HCT116 (cell line): ENCODE measurements at regions not wholly inside any gene's neighbourhood (a gene's known extent, or its start where the extent isn't known, plus 50 kb on each side); places are given as distances from the start of the nearest gene placed in this dataset.
"Not testable (repeated sequence)": the region's sequence is repeated elsewhere in the genome, so short reads cannot be mapped to it uniquely, and the experiment has no call there.

ENCODE experiments used
- ATAC-seq: fragments of 200-7000 bp; cut with Tn5 transposase; 2 replicates; pipeline ENCODE4 v1.9.1; 2020; ENCODE audit warnings: mild to moderate bottlenecking, moderate library complexity
- BruUV-seq: library from RNA; stranded (reverse); fragments of 400-500 nt; replicated peaks from 2 replicates; lab custom pipeline; 2021; lab: Mats Ljungman, UMichigan
- CTCF ChIA-PET: fragments of 300-600 bp; sonication (Branson Sonifier 250); formaldehyde crosslinking; loops from one replicate; lab custom pipeline; 2021; ENCODE audit warnings: antibody characterized with exemption; lab: Charles Lee
- POLR2A ChIA-PET: fragments of 300-600, 350-600 bp; sonication (Branson Sonifier 250); formaldehyde crosslinking; loops from one replicate; lab custom pipeline; 2021; ENCODE audit warnings: antibody characterized with exemption; lab: Charles Lee
- RAD21 ChIA-PET, 2 experiments: fragments of 300-600 bp; sonication (Branson Sonifier 250); formaldehyde crosslinking; loops; one replicate each; lab custom pipeline; 2023; ENCODE audit warnings: low total read pairs in 2 of 2; ENCODE audit not compliant: uncharacterized antibody in 2 of 2, unreplicated experiment in 2 of 2, low non-redundant PET in 1 of 2; lab: Charles Lee
- DNase-seq: peaks from one replicate; pipeline ENCODE4 v3.0.0-alpha.2; 2010; ENCODE audit warnings: low read depth, low spot score
- H2AFZ ChIP-seq: fragments of 200-600 bp; shearing (Covaris generic), sonication (generic); 2 replicates; pipeline ENCODE4 v1.6.1; 2017; ENCODE audit warnings: low read depth, mixed run types, mixed read lengths, antibody characterized with exemption, low read length; ENCODE audit not compliant: poor library complexity, severe bottlenecking
- H3K27ac ChIP-seq: 2 replicates; pipeline ENCODE4 v1.5.1; 2012; ENCODE audit warnings: low read depth, low read length
- H3K27me3 ChIP-seq: fragments of 200-600 bp; sonication (generic); 2 replicates; pipeline ENCODE4 v1.6.1; 2016; ENCODE audit warnings: mixed run types, low read length, mixed read lengths; ENCODE audit not compliant: insufficient read depth
- H3K36me3 ChIP-seq, 2 experiments: fragments of 200-500 bp in 1 of 2; fragments of 200-600 bp in 1 of 2; sonication (Bioruptor generic) in 1 of 2; sonication (generic) in 1 of 2; 2 replicates each; pipeline versions ENCODE4 v1.5.1 to v1.6.1; 2014 to 2016; ENCODE audit warnings: low read length in 2 of 2, inconsistent platforms in 1 of 2, mixed read lengths in 1 of 2, mixed run types in 1 of 2; ENCODE audit not compliant: insufficient read depth in 2 of 2, control insufficient read depth in 1 of 2
- H3K4me1 ChIP-seq, 2 experiments: fragments of 200-600 bp in 1 of 2; sonication (generic) in 1 of 2; 2 replicates each; pipeline versions ENCODE4 v1.5.1 to v1.6.1; 2012 to 2017; ENCODE audit warnings: low read length in 2 of 2, inconsistent platforms in 1 of 2, mild to moderate bottlenecking in 1 of 2, mixed read lengths in 1 of 2, mixed run types in 1 of 2, moderate library complexity in 1 of 2; ENCODE audit not compliant: insufficient read depth in 2 of 2, control insufficient read depth in 1 of 2
- H3K4me2 ChIP-seq: fragments of 200-600 bp; sonication (generic); 2 replicates; pipeline ENCODE4 v1.6.1; 2017; ENCODE audit warnings: mixed run types, low read length, mixed read lengths
- H3K4me3 ChIP-seq, 2 experiments: fragments of 200-600 bp in 1 of 2; sonication (generic) in 1 of 2; replicated peaks in 1 of 2; 2 replicates each; pipeline ENCODE4 v1.5.1; 2011 to 2016; ENCODE audit warnings: low read length in 2 of 2, control low read depth in 1 of 2, low read depth in 1 of 2, mild to moderate bottlenecking in 1 of 2, mixed read lengths in 1 of 2, mixed run types in 1 of 2
- H3K79me2 ChIP-seq: fragments of 200-600 bp; sonication (generic); 2 replicates; pipeline ENCODE4 v1.6.1; 2017; ENCODE audit warnings: mild to moderate bottlenecking, mixed run types, low read length, moderate library complexity, mixed read lengths; ENCODE audit not compliant: insufficient read depth
- H3K9ac ChIP-seq: fragments of 200-600 bp; sonication (generic); 2 replicates; pipeline ENCODE4 v1.6.1; 2016; ENCODE audit warnings: low read length, mixed read lengths
- H3K9me2 ChIP-seq: fragments of 200-600 bp; sonication (generic), shearing (Covaris generic); 2 replicates; pipeline ENCODE4 v1.6.1; 2017; ENCODE audit warnings: mixed run types, mild to moderate bottlenecking, moderate library complexity; ENCODE audit not compliant: insufficient read depth
- H3K9me3 ChIP-seq, 2 experiments: fragments of 200-500 bp in 1 of 2; fragments of 200-600 bp in 1 of 2; sonication (Bioruptor generic) in 1 of 2; sonication (generic) in 1 of 2; 2 replicates each; pipeline ENCODE4 v1.6.1; 2014 to 2017; ENCODE audit warnings: low read length in 2 of 2, mixed read lengths in 2 of 2, inconsistent platforms in 1 of 2, low read depth in 1 of 2, mild to moderate bottlenecking in 1 of 2, mixed run types in 1 of 2, moderate library complexity in 1 of 2; ENCODE audit not compliant: control insufficient read depth in 1 of 2, insufficient read depth in 1 of 2
- H4K20me1 ChIP-seq: fragments of 200-600 bp; sonication (generic), shearing (Covaris generic); 2 replicates; pipeline ENCODE4 v1.6.1; 2017; ENCODE audit warnings: mixed run types, mild to moderate bottlenecking, moderate library complexity; ENCODE audit not compliant: insufficient read depth
- CBX3 ChIP-seq: IDR thresholded peaks from 2 replicates; pipeline ENCODE4 v1.6.1; 2012; ENCODE audit warnings: low read depth
- ELF1 ChIP-seq: IDR thresholded peaks from 2 replicates; pipeline ENCODE4 v1.6.1; 2012; ENCODE audit warnings: low read depth, borderline replicate concordance
- FOSL1 ChIP-seq: IDR thresholded peaks from 2 replicates; pipeline ENCODE4 v1.6.1; 2012; ENCODE audit warnings: low read depth
- POLR2A ChIP-seq: IDR thresholded peaks from 2 replicates; pipeline ENCODE4 v1.7.0; 2011; ENCODE audit warnings: borderline replicate concordance; ENCODE audit not compliant: insufficient read depth, insufficient read length; ENCODE audit errors: extremely low read depth
- RAD21 ChIP-seq: IDR thresholded peaks from 2 replicates; pipeline ENCODE4 v1.6.1; 2012; ENCODE audit warnings: low read depth, mild to moderate bottlenecking
- SIN3A ChIP-seq: IDR thresholded peaks from 2 replicates; pipeline ENCODE4 v1.6.1; 2012; ENCODE audit warnings: low read depth
- SRF ChIP-seq: IDR thresholded peaks from 2 replicates; pipeline ENCODE4 v1.6.1; 2012; ENCODE audit warnings: low read depth
- ZFX ChIP-seq: fragments of 450-650 bp; IDR thresholded peaks from 2 replicates; pipeline ENCODE4 v1.6.1; 2017
- intact Hi-C: fragments of 100-400 bp; cut with micrococcal nuclease; formaldehyde crosslinking; loops from 2 replicates; pipeline ENCODE4 v1.10.0; 2022
- TF ChIP-seq, protein P1 (sequence below): IDR thresholded peaks from 2 replicates; pipeline ENCODE4 v1.6.1; 2012; ENCODE audit warnings: low read depth
- TF ChIP-seq, protein P2 (sequence below): IDR thresholded peaks from 2 replicates; pipeline ENCODE4 v1.6.1; 2011; ENCODE audit warnings: mild to moderate bottlenecking, low read length, moderate library complexity; ENCODE audit not compliant: insufficient replicate concordance; ENCODE audit errors: extremely low read depth
- TF ChIP-seq, protein P3 (sequence below): IDR thresholded peaks from 2 replicates; pipeline ENCODE4 v1.6.1; 2012

DNA sequence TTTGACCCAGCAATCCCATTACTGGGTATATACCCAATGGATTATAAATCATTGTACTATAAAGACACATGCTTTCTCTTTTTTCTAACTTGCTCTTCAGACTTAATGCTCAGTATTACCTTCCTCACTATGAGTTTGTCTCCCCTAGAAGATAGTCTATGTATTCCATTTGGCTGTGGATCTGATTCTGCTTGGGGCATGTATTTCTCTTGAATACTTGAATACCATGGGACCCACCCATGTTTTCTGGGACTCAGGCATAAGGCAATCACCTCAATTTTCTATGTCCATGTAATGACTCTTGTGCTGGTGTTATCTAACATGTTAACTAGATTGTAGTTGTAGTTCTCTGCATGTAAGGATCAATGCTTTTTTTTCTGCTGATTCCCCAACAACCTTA is 70.4 kb upstream of the PPM1H start (continued):
- TF ChIP-seq, protein P1, sequence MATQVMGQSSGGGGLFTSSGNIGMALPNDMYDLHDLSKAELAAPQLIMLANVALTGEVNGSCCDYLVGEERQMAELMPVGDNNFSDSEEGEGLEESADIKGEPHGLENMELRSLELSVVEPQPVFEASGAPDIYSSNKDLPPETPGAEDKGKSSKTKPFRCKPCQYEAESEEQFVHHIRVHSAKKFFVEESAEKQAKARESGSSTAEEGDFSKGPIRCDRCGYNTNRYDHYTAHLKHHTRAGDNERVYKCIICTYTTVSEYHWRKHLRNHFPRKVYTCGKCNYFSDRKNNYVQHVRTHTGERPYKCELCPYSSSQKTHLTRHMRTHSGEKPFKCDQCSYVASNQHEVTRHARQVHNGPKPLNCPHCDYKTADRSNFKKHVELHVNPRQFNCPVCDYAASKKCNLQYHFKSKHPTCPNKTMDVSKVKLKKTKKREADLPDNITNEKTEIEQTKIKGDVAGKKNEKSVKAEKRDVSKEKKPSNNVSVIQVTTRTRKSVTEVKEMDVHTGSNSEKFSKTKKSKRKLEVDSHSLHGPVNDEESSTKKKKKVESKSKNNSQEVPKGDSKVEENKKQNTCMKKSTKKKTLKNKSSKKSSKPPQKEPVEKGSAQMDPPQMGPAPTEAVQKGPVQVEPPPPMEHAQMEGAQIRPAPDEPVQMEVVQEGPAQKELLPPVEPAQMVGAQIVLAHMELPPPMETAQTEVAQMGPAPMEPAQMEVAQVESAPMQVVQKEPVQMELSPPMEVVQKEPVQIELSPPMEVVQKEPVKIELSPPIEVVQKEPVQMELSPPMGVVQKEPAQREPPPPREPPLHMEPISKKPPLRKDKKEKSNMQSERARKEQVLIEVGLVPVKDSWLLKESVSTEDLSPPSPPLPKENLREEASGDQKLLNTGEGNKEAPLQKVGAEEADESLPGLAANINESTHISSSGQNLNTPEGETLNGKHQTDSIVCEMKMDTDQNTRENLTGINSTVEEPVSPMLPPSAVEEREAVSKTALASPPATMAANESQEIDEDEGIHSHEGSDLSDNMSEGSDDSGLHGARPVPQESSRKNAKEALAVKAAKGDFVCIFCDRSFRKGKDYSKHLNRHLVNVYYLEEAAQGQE, result no peak
- TF ChIP-seq, protein P2, sequence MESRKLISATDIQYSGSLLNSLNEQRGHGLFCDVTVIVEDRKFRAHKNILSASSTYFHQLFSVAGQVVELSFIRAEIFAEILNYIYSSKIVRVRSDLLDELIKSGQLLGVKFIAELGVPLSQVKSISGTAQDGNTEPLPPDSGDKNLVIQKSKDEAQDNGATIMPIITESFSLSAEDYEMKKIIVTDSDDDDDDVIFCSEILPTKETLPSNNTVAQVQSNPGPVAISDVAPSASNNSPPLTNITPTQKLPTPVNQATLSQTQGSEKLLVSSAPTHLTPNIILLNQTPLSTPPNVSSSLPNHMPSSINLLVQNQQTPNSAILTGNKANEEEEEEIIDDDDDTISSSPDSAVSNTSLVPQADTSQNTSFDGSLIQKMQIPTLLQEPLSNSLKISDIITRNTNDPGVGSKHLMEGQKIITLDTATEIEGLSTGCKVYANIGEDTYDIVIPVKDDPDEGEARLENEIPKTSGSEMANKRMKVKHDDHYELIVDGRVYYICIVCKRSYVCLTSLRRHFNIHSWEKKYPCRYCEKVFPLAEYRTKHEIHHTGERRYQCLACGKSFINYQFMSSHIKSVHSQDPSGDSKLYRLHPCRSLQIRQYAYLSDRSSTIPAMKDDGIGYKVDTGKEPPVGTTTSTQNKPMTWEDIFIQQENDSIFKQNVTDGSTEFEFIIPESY, result no peak
- TF ChIP-seq ZFX (no peak), FOSL1 (no peak), SIN3A (no peak), POLR2A (no peak), SRF (no peak), RAD21 (no peak), CBX3 (no peak)
- TF ChIP-seq, protein P3, sequence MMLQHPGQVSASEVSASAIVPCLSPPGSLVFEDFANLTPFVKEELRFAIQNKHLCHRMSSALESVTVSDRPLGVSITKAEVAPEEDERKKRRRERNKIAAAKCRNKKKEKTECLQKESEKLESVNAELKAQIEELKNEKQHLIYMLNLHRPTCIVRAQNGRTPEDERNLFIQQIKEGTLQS, result no peak

DNA sequence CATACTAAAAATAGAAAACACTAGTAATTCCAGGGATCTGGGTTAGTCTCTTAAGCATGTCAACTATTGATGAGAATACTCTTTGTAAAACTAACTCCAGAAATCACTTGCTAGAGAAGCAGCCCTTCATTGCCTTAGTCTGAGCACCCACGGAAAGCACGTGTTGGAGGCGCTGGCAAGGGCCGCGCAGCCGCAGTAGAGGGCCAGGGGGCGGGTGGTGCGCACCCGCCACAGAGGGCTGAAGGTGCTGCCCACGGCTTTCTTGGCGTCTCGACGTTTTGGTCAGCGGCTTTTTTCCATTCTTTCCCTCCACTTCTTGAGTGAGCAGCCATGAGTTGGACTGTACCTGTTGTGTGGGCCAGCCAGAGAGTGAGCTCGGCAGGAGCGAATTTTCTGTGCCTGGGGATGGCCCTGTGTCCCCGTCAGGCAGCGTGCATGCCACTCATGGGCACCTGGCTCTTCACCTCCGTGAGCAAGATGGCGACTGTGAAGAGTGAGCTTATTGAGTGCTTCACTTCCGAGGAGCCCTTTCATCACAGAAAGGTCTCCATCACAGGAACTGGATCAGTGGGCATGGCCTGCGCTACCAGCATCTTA is 68.4 kb upstream of the PPM1H start:
- BruUV-seq, result no TSS peak
- TF ChIP-seq RAD21 (no peak), POLR2A (no peak), ZFX (no peak), CBX3 (no peak), ELF1 (no peak)
- Histone ChIP-seq H3K4me3 (no peak overlapping the region), H3K27me3 (no peaks in the 10 kb centered on the region), H3K9me2 (no peaks in the 10 kb centered on the region), H4K20me1 (no peaks in the 10 kb centered on the region), H2AFZ (no peak overlapping the region), H3K79me2 (no peaks in the 10 kb centered on the region), H3K9ac (no peak overlapping the region), H3K4me1 (no peaks in the 10 kb centered on the region), H3K9me3 (no peaks in the 10 kb centered on the region), H3K27ac (no peak overlapping the region), H3K36me3 (no peaks in the 10 kb centered on the region), H3K4me2 (no peak overlapping the region)
- DNase-seq (no peak), ATAC-seq (no peak)
- ChIA-PET POLR2A (no interaction called here), RAD21 (no interaction called here), CTCF (no interaction called here)
- intact Hi-C loops, result no loop called here

DNA sequence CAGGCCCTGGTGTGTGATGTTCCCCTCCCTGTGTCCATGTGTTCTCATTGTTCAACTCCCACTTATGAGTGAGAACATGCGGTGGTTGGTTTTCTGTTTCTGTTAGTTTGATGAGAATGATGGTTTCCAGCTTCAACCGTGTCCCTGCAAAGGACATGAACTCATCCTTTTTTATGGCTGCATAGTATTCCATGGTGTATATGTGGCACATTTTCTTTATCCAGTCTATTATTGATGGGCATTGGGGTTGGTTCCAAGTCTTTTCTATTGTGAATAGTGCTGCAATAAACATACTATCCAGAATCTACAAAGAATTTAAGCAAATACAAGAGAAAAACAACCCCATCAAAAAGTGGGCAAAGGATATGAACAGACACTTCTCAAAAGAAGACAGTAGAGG is 67.1 kb upstream of the PPM1H start:
- POLR2A ChIA-PET, H3K9me3 ChIP-seq, H3K9ac ChIP-seq, H3K4me1 ChIP-seq, intact Hi-C loops, ATAC-seq, H3K9me2 ChIP-seq, H3K27ac ChIP-seq, RAD21 ChIA-PET, H4K20me1 ChIP-seq, H2AFZ ChIP-seq, H3K27me3 ChIP-seq, H3K4me3 ChIP-seq, BruUV-seq, CTCF ChIA-PET, H3K4me2 ChIP-seq, DNase-seq, H3K79me2 ChIP-seq, H3K36me3 ChIP-seq: not testable (repeated sequence)
